ENCODE measurements at regions not wholly inside any gene's neighbourhood (a gene's known extent, or its start where the extent isn't known, plus 50 kb on each side); places are given as distances from the start of the nearest gene placed in this dataset.
"Not testable (repeated sequence)": the region's sequence is repeated elsewhere in the genome, so short reads cannot be mapped to it uniquely, and the experiment has no call there.

DNA sequence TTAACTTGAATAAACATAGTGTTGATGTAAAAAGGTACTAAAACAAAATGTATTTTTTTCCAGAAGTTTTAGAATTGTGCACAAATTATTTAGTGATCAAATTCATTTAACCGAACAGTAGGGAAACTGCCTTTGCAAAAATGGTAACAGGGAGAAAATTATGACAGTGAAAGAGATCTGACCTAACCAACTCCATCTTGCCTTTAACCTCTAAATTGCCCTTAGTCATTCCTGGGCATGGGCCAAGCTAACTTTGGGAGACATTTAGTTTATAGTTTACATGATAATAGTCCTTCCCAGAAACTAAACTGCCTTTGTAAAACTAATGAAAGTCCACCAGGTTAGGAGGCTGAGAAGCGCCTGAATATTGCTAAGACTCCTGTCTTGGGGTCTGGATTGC, 361.3 kb upstream of the PCDH15 start:
- H3K4me2 ChIP-seq (ENCODE audit: low read length); H4K91ac ChIP-seq (ENCODE audit: low read depth, low read length); H3K4ac ChIP-seq (ENCODE audit: low read depth, low read length); H2AFZ ChIP-seq (ENCODE audit: insufficient read depth, low read length, poor library complexity); H3K27me3 ChIP-seq (ENCODE audit: insufficient read depth, low read length); H3K9ac ChIP-seq (ENCODE audit: low read length); H4K12ac ChIP-seq (ENCODE audit: low read depth, low read length); H4K8ac ChIP-seq (ENCODE audit: low read depth, low read length); H3K14ac ChIP-seq (ENCODE audit: low read length); H2AK5ac ChIP-seq (ENCODE audit: low read length); H2BK12ac ChIP-seq (ENCODE audit: low read length); H3K9me3 ChIP-seq (ENCODE audit: insufficient read depth, low read depth, low read length); H3K79me2 ChIP-seq (ENCODE audit: control insufficient read depth, insufficient read depth, low read length, poor library complexity); H3K79me1 ChIP-seq (ENCODE audit: low read length); H3K18ac ChIP-seq (ENCODE audit: low read length); H3K36me3 ChIP-seq (ENCODE audit: control insufficient read depth in 1 of 2, insufficient read depth in 2 of 2, low read length in 2 of 2); DNase-seq; H2BK5ac ChIP-seq (ENCODE audit: low read depth, low read length, poor library complexity); H3K23ac ChIP-seq (ENCODE audit: low read length); H2BK120ac ChIP-seq (ENCODE audit: insufficient read depth, low read length, poor library complexity); H3K4me1 ChIP-seq (ENCODE audit: control insufficient read depth in 1 of 2, insufficient read depth in 2 of 2, low read length in 2 of 2); H3K27ac ChIP-seq (ENCODE audit: low read depth, low read length); H3K4me3 ChIP-seq (ENCODE audit: low read depth, low read length): not testable (repeated sequence)
- no CpG with 5 or more reads among the region's 2 CpGs for WGBS (ENCODE audit: extremely low coverage, insufficient coverage, insufficient read length)

DNA sequence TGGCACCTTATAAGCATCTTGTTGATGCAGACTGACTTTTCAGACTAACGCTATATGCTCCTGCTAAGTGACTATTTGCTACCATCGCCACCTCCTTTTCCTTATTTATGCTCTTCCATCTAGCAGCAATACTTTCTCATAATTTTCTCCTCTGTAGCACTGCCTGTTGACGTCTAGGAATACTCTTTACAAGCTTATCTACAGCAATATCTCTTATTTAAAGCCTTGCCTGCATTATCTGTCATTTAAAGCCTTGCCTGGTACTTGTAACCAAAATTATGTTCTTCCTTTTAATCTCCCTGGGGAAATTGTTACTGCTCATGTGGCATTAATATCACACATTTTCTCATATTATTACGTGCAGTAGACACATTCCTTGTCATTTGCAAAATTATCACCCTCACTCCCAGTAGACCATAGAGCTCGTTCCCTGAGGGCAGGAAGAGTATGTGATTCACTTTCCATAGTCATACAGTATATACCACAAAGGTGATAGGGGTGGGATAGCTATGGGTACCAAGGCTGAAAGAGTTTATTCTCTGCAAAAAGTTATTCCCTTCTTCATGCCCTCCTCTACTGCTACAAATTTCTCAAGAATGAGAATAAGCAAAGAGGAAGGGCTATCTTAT, 359.7 kb upstream of the PCDH15 start:
- Histone ChIP-seq H3K18ac (ENCODE audit: low read length) (no peak overlapping the region), H3K14ac (ENCODE audit: low read length) (no peak overlapping the region), H3K4me2 (ENCODE audit: low read length) (no peak overlapping the region), H4K8ac (ENCODE audit: low read depth, low read length) (no peak overlapping the region), H2BK12ac (ENCODE audit: low read length) (no peak overlapping the region), H3K4me1 (ENCODE audit: control insufficient read depth in 1 of 2, insufficient read depth in 2 of 2, low read length in 2 of 2) (no peaks in the 10 kb centered on the region), H3K4ac (ENCODE audit: low read depth, low read length) (no peak overlapping the region), H3K27me3 (ENCODE audit: insufficient read depth, low read length) (no peaks in the 10 kb centered on the region), H3K9ac (ENCODE audit: low read length) (no peak overlapping the region), H3K79me1 (ENCODE audit: low read length) (no peaks in the 10 kb centered on the region), H2AK5ac (ENCODE audit: low read length) (no peak overlapping the region), H3K36me3 (ENCODE audit: control insufficient read depth in 1 of 2, insufficient read depth in 2 of 2, low read length in 2 of 2) (no peaks in the 10 kb centered on the region), H3K9me3 (ENCODE audit: insufficient read depth, low read depth, low read length) (no peaks in the 10 kb centered on the region), H2BK5ac (ENCODE audit: low read depth, low read length, poor library complexity) (no peak overlapping the region), H3K4me3 (ENCODE audit: low read depth, low read length) (no peak overlapping the region), H3K79me2 (ENCODE audit: control insufficient read depth, insufficient read depth, low read length, poor library complexity) (no peaks in the 10 kb centered on the region), H4K12ac (ENCODE audit: low read depth, low read length) (no peak overlapping the region), H2BK120ac (ENCODE audit: insufficient read depth, low read length, poor library complexity) (no peak overlapping the region), H4K91ac (ENCODE audit: low read depth, low read length) (no peak overlapping the region), H3K27ac (ENCODE audit: low read depth, low read length) (no peak overlapping the region), H2AFZ (ENCODE audit: insufficient read depth, low read length, poor library complexity) (no peak overlapping the region), H3K23ac (ENCODE audit: low read length) (no peak overlapping the region)
- peak in 1 of 2 donors; percentile 48 for DNase-seq
- WGBS (ENCODE audit: extremely low coverage, insufficient coverage, insufficient read length) = no CpG with 5 or more reads among the region's 5 CpGs

DNA sequence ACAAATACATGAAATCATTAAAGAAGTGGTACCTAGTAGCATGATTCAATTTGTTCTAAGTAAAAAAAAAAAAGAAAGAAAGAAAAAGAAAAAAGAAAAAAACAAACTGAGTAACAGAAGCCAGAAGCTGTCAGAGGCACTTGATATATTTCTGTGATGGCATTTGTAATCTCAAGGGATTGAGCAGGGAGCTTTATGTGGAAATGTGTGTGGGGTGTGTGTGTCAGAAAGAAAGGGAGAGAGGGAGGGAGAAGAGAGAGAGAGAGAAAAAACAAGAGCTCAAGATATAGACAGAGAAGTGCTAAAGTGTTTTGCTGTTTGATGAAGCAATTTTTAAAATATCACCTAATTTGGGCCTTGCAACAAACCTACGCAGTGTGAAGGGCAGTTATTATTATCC, 357.6 kb upstream of the PCDH15 start:
- Histone ChIP-seq H3K23ac (ENCODE audit: low read length) (no peak overlapping the region), H3K18ac (ENCODE audit: low read length) (no peak overlapping the region), H3K9ac (ENCODE audit: low read length) (no peak overlapping the region), H2AFZ (ENCODE audit: insufficient read depth, low read length, poor library complexity) (no peak overlapping the region), H4K8ac (ENCODE audit: low read depth, low read length) (no peak overlapping the region), H3K27ac (ENCODE audit: low read depth, low read length) (no peak overlapping the region), H3K4ac (ENCODE audit: low read depth, low read length) (no peak overlapping the region), H3K9me3 (ENCODE audit: insufficient read depth, low read depth, low read length) (no peaks in the 10 kb centered on the region), H2BK12ac (ENCODE audit: low read length) (no peak overlapping the region), H2BK5ac (ENCODE audit: low read depth, low read length, poor library complexity) (no peak overlapping the region), H3K4me3 (ENCODE audit: low read depth, low read length) (no peak overlapping the region), H2BK120ac (ENCODE audit: insufficient read depth, low read length, poor library complexity) (no peak overlapping the region), H3K36me3 (ENCODE audit: control insufficient read depth in 1 of 2, insufficient read depth in 2 of 2, low read length in 2 of 2) (no peaks in the 10 kb centered on the region), H3K79me2 (ENCODE audit: control insufficient read depth, insufficient read depth, low read length, poor library complexity) (no peaks in the 10 kb centered on the region), H4K91ac (ENCODE audit: low read depth, low read length) (no peak overlapping the region), H3K4me2 (ENCODE audit: low read length) (no peak overlapping the region), H3K4me1 (ENCODE audit: control insufficient read depth in 1 of 2, insufficient read depth in 2 of 2, low read length in 2 of 2) (no peaks in the 10 kb centered on the region), H3K27me3 (ENCODE audit: insufficient read depth, low read length) (no peaks in the 10 kb centered on the region), H2AK5ac (ENCODE audit: low read length) (no peak overlapping the region), H3K14ac (ENCODE audit: low read length) (no peak overlapping the region), H4K12ac (ENCODE audit: low read depth, low read length) (no peak overlapping the region), H3K79me1 (ENCODE audit: low read length) (no peaks in the 10 kb centered on the region)
- WGBS (ENCODE audit: extremely low coverage, insufficient coverage, insufficient read length) = no CpG with 5 or more reads among the region's 1 CpG
- DNase-seq = no peak

DNA sequence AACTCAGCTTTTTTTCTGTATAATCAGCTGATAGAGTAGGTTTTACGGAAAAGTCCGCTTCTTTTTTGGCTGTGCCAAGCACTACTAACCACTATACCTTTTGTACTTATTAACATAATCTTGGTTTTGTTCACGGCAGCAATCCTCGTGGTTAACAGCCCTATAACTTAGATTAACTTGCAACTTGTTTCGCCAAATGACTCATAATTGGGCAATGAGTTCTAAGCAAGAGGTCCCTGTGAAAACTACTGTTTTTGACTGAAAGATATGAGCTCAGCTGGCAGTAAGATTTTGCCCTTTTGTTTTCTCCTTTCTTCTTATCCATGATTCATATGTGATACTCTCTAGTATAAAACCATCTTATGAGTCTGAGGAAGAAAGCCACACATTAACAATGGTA, 345.0 kb upstream of the PCDH15 start:
- WGBS (ENCODE audit: extremely low coverage, insufficient coverage, insufficient read length) = no CpG with 5 or more reads among the region's 5 CpGs
- Histone ChIP-seq H3K4me2 (ENCODE audit: low read length) (no peak overlapping the region), H3K27me3 (ENCODE audit: insufficient read depth, low read length) (no peaks in the 10 kb centered on the region), H3K14ac (ENCODE audit: low read length) (no peak overlapping the region), H2AFZ (ENCODE audit: insufficient read depth, low read length, poor library complexity) (no peak overlapping the region), H3K79me1 (ENCODE audit: low read length) (no peaks in the 10 kb centered on the region), H3K27ac (ENCODE audit: low read depth, low read length) (no peak overlapping the region), H3K9me3 (ENCODE audit: insufficient read depth, low read depth, low read length) (no peaks in the 10 kb centered on the region), H3K4me1 (ENCODE audit: control insufficient read depth in 1 of 2, insufficient read depth in 2 of 2, low read length in 2 of 2) (no peaks in the 10 kb centered on the region), H4K91ac (ENCODE audit: low read depth, low read length) (no peak overlapping the region), H4K8ac (ENCODE audit: low read depth, low read length) (no peak overlapping the region), H4K12ac (ENCODE audit: low read depth, low read length) (no peak overlapping the region), H3K4ac (ENCODE audit: low read depth, low read length) (no peak overlapping the region), H3K23ac (ENCODE audit: low read length) (no peak overlapping the region), H3K4me3 (ENCODE audit: low read depth, low read length) (no peak overlapping the region), H3K79me2 (ENCODE audit: control insufficient read depth, insufficient read depth, low read length, poor library complexity) (no peaks in the 10 kb centered on the region), H2BK12ac (ENCODE audit: low read length) (no peak overlapping the region), H2AK5ac (ENCODE audit: low read length) (no peak overlapping the region), H3K18ac (ENCODE audit: low read length) (no peak overlapping the region), H2BK120ac (ENCODE audit: insufficient read depth, low read length, poor library complexity) (no peak overlapping the region), H2BK5ac (ENCODE audit: low read depth, low read length, poor library complexity) (no peak overlapping the region), H3K36me3 (ENCODE audit: control insufficient read depth in 1 of 2, insufficient read depth in 2 of 2, low read length in 2 of 2) (no peaks in the 10 kb centered on the region), H3K9ac (ENCODE audit: low read length) (no peak overlapping the region)
- DNase-seq = no peak

Measured in trophoblast cell (in vitro differentiated cells and primary cell).